ENCODE measurements at regions not wholly inside any gene's neighbourhood (a gene's known extent, or its start where the extent isn't known, plus 50 kb on each side); places are given as distances from the start of the nearest gene placed in this dataset.

DNA sequence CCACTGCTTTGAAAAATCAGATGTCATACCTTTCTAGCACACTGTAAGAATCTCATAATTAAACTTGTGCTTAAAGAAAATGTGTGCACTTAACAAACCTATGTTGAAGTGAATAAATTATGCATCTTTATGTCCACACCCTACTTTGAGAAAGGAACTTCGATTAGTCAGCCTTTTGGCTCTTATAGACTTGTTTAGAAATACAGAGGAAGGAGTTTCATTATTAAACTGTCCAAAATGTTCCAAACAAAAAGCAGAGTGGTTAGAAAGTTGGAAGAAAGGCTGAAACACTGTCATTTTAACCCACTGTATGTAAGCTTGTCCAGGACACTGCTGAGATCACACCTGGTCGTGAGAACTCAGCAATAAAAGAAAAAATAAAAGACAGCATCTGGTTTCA lies 863.2 kb upstream of the CHORDC1 start:
- TF ChIP-seq, protein P1, sequence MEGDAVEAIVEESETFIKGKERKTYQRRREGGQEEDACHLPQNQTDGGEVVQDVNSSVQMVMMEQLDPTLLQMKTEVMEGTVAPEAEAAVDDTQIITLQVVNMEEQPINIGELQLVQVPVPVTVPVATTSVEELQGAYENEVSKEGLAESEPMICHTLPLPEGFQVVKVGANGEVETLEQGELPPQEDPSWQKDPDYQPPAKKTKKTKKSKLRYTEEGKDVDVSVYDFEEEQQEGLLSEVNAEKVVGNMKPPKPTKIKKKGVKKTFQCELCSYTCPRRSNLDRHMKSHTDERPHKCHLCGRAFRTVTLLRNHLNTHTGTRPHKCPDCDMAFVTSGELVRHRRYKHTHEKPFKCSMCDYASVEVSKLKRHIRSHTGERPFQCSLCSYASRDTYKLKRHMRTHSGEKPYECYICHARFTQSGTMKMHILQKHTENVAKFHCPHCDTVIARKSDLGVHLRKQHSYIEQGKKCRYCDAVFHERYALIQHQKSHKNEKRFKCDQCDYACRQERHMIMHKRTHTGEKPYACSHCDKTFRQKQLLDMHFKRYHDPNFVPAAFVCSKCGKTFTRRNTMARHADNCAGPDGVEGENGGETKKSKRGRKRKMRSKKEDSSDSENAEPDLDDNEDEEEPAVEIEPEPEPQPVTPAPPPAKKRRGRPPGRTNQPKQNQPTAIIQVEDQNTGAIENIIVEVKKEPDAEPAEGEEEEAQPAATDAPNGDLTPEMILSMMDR (IDR thresholded peaks at IDR 0.05; ENCODE audit: insufficient read depth, low read length, poor library complexity, severe bottlenecking): no peak
- DNase-seq (ENCODE audit: low read depth): no peak
- no peaks in the 10 kb centered on the region for H3K36me3 ChIP-seq (ENCODE audit: control insufficient read depth, insufficient read depth, low read length)
- no peak overlapping the region for H3K4me3 ChIP-seq (ENCODE audit: low read depth, low read length)
- no peaks in the 10 kb centered on the region for H3K27me3 ChIP-seq (ENCODE audit: control insufficient read depth, insufficient read depth, low read length)

DNA sequence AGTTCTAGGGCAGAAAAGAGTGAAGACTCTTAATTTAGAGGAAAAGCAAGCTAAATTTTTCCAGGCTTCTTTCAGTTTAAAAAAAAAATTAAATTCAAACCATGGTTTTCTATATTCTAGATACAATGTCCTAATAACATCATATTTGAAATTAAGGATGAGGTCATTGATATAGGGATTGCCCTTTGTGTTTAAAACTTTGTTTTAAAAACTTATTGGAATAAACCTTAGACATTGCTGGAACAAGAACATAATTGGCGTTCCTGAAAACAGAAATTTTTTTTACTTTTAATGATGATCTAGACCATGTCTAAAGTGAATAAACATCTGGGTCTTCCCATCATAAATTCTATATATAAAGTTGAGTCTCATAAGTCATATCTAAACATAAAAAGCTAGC lies 859.4 kb upstream of the CHORDC1 start:
- Histone ChIP-seq H3K27me3 (ENCODE audit: control insufficient read depth, insufficient read depth, low read length) (no peaks in the 10 kb centered on the region), H3K4me3 (ENCODE audit: low read depth, low read length) (no peak overlapping the region), H3K36me3 (ENCODE audit: control insufficient read depth, insufficient read depth, low read length) (no peaks in the 10 kb centered on the region)
- TF ChIP-seq, protein P1 (IDR thresholded peaks at IDR 0.05; ENCODE audit: insufficient read depth, low read length, poor library complexity, severe bottlenecking): no peak
- no peak for DNase-seq (ENCODE audit: low read depth)

DNA sequence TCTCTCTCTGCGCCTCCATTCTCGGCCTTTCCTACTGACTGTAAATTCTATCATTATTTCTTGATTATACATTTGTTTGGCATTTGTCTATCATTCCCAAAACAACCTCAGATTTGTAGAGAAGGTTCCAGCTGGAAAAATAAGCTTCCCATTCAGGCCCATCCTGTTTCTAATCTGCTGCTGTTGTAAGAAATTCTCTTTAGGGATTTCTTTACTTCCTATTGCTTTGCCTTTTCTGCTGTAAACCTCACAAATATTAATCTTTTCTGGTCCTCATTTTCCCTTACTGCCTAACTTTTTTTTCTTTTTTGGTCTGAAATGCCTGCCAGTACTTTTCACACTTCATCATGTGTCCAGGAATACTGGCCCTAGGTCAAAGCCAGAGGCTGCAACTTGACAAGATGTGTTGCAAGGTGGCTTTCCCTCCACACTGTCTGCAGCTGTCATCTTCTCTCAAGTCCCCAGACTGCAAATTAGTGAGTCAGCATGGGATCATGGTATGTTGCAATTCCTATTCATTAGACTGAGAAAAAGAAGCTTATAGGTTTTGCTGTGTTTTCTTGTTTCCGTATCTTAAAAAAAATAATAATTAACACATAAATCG lies 858.7 kb upstream of the CHORDC1 start:
- Histone ChIP-seq H3K4me3 (ENCODE audit: low read depth, low read length) (no peak overlapping the region), H3K27me3 (ENCODE audit: control insufficient read depth, insufficient read depth, low read length) (no peaks in the 10 kb centered on the region), H3K36me3 (ENCODE audit: control insufficient read depth, insufficient read depth, low read length) (no peaks in the 10 kb centered on the region)
- TF ChIP-seq, protein P1 (IDR thresholded peaks at IDR 0.05; ENCODE audit: insufficient read depth, low read length, poor library complexity, severe bottlenecking): no peak
- DNase-seq (ENCODE audit: low read depth): peak; percentile 32

DNA sequence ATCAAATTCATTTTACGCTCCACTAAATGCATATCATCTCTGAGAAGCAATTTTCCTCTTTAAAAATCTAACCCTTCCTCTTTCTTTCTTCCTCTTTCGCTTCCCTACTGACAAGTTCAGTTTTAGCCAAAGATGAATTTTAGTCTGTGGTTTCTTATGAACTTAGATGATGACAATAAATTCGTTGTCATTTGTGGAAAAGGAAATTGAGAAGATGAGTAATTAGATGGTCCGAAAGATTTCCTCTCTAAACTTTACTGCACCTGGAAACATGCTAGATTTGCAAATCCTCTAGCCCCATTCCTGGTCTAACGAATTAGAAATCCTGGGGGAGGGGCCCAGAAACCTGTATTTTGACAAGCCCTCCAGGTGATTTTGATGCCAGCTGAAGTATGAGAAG lies 855.4 kb upstream of the CHORDC1 start:
- no peak for DNase-seq (ENCODE audit: low read depth)
- TF ChIP-seq, protein P1 (IDR thresholded peaks at IDR 0.05; ENCODE audit: insufficient read depth, low read length, poor library complexity, severe bottlenecking): no peak
- no peaks in the 10 kb centered on the region for H3K36me3 ChIP-seq (ENCODE audit: control insufficient read depth, insufficient read depth, low read length)
- H3K4me3 ChIP-seq (ENCODE audit: low read depth, low read length): no peak overlapping the region
- no peaks in the 10 kb centered on the region for H3K27me3 ChIP-seq (ENCODE audit: control insufficient read depth, insufficient read depth, low read length)

GRCh38 chr11:91075032-91075695 lies 852.3 kb upstream of the CHORDC1 start:
- no peak for DNase-seq (ENCODE audit: low read depth)
- TF ChIP-seq, protein P1 (IDR thresholded peaks at IDR 0.05; ENCODE audit: insufficient read depth, low read length, poor library complexity, severe bottlenecking): no peak
- Histone ChIP-seq H3K4me3 (ENCODE audit: low read depth, low read length) (no peak overlapping the region), H3K27me3 (ENCODE audit: control insufficient read depth, insufficient read depth, low read length) (no peaks in the 10 kb centered on the region), H3K36me3 (ENCODE audit: control insufficient read depth, insufficient read depth, low read length) (no peaks in the 10 kb centered on the region)

GRCh38 chr11:91067666-91068065 lies 844.8 kb upstream of the CHORDC1 start:
- DNase-seq (ENCODE audit: low read depth): no peak
- no peaks in the 10 kb centered on the region for H3K36me3 ChIP-seq (ENCODE audit: control insufficient read depth, insufficient read depth, low read length)
- TF ChIP-seq, protein P1 (IDR thresholded peaks at IDR 0.05; ENCODE audit: insufficient read depth, low read length, poor library complexity, severe bottlenecking): no peak

More at GRCh38 chr11:91067666-91068065, 844.8 kb upstream of the CHORDC1 start:
- H3K27me3 ChIP-seq (ENCODE audit: control insufficient read depth, insufficient read depth, low read length): no peaks in the 10 kb centered on the region
- H3K4me3 ChIP-seq (ENCODE audit: low read depth, low read length): no peak overlapping the region

Measured in kidney epithelial cell (primary cell).